ENCODE measurements at regions not wholly inside any gene's neighbourhood (a gene's known extent, or its start where the extent isn't known, plus 50 kb on each side); places are given as distances from the start of the nearest gene placed in this dataset.

DNA sequence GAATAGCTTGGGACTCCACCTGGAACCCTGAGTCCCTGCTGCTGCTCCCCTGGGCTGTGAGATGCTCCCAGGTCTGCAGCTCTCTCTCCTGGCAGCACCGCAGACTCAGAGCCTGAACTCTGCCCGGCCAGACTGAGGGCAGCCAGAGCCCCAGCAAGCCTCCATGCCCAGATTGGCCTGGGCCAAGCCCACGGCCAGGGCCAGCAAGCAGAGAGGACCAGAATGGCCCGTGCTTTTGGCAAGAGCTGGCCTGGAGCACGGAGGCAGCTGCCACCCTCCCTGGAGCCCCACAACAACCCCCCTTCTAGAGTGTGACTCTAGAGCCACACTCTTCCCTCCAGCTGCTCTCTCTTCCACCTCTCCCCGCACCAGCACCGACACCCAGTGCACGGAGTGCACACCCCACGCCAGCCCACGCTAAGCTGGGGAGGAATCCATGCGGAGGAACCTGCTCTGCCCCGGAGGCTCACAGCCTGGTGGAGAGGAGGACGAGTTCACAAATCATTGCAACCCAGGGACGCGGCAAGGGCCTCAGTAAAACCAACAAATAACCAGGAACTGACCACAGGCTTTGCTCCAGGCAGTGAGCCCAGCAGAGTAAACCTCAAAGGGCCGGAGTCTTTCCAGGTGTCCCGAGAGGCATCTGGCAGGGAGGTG is 110.3 kb downstream of the HMX1 start:
- ATAC-seq, result no peak
- TF ChIP-seq ZFP30 (CRISPR knock-in tag; IDR thresholded peaks at IDR 0.05), result no peak
- TF ChIP-seq ARNTL (CRISPR knock-in tag; IDR thresholded peaks at IDR 0.05; ENCODE audit: borderline replicate concordance, low read depth), result no peak
- no peak for TF ChIP-seq ZNF70 (CRISPR knock-in tag; IDR thresholded peaks at IDR 0.05)
- no peak for TF ChIP-seq PPARA (CRISPR knock-in tag; IDR thresholded peaks at IDR 0.05; ENCODE audit: borderline replicate concordance)
- TF ChIP-seq TOX (CRISPR knock-in tag; IDR thresholded peaks at IDR 0.05; ENCODE audit: borderline replicate concordance), result no peak
- TF ChIP-seq, protein P1, sequence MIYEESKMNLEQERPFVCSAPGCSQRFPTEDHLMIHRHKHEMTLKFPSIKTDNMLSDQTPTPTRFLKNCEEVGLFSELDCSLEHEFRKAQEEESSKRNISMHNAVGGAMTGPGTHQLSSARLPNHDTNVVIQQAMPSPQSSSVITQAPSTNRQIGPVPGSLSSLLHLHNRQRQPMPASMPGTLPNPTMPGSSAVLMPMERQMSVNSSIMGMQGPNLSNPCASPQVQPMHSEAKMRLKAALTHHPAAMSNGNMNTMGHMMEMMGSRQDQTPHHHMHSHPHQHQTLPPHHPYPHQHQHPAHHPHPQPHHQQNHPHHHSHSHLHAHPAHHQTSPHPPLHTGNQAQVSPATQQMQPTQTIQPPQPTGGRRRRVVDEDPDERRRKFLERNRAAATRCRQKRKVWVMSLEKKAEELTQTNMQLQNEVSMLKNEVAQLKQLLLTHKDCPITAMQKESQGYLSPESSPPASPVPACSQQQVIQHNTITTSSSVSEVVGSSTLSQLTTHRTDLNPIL (CRISPR knock-in tag; IDR thresholded peaks at IDR 0.05; ENCODE audit: low read depth), result no peak
- TF ChIP-seq BACH2 (CRISPR knock-in tag; IDR thresholded peaks at IDR 0.05; ENCODE audit: borderline replicate concordance), result no peak
- no peak for TF ChIP-seq OSR1 (CRISPR knock-in tag; IDR thresholded peaks at IDR 0.05)
- no peak for TF ChIP-seq CSDC2 (CRISPR knock-in tag; IDR thresholded peaks at IDR 0.05)
- TF ChIP-seq TCF4 (CRISPR knock-in tag; IDR thresholded peaks at IDR 0.05; ENCODE audit: borderline replicate concordance), result no peak
- TF ChIP-seq, protein P2, sequence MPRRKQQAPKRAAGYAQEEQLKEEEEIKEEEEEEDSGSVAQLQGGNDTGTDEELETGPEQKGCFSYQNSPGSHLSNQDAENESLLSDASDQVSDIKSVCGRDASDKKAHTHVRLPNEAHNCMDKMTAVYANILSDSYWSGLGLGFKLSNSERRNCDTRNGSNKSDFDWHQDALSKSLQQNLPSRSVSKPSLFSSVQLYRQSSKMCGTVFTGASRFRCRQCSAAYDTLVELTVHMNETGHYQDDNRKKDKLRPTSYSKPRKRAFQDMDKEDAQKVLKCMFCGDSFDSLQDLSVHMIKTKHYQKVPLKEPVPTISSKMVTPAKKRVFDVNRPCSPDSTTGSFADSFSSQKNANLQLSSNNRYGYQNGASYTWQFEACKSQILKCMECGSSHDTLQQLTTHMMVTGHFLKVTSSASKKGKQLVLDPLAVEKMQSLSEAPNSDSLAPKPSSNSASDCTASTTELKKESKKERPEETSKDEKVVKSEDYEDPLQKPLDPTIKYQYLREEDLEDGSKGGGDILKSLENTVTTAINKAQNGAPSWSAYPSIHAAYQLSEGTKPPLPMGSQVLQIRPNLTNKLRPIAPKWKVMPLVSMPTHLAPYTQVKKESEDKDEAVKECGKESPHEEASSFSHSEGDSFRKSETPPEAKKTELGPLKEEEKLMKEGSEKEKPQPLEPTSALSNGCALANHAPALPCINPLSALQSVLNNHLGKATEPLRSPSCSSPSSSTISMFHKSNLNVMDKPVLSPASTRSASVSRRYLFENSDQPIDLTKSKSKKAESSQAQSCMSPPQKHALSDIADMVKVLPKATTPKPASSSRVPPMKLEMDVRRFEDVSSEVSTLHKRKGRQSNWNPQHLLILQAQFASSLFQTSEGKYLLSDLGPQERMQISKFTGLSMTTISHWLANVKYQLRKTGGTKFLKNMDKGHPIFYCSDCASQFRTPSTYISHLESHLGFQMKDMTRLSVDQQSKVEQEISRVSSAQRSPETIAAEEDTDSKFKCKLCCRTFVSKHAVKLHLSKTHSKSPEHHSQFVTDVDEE (CRISPR knock-in tag; IDR thresholded peaks at IDR 0.05), result no peak
- TF ChIP-seq ESRRG (CRISPR knock-in tag; IDR thresholded peaks at IDR 0.05), result no peak

DNA sequence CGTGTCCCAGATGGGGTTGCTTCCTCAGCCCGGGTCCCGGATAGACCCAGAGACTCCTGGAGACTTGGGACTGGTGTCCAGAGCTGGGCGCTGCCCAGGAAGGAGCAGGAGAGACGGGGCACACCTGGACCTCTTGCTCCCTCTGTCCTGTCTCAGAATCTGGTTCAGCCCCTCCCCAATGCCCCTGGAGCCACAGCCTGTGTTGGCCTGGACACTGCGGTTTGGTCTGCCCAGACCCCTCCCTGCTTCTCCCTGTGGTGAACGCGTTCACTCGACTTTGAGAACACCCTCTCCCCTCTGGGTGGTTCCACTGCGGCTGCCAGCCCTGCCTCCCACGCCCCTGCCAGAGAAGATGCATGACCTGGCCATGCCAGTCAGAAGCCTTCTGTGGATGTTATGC is 111.1 kb downstream of the HMX1 start:
- ATAC-seq, result no peak
- TF ChIP-seq SNAI2 (CRISPR knock-in tag; IDR thresholded peaks at IDR 0.05) (no peak), OSR1 (CRISPR knock-in tag; IDR thresholded peaks at IDR 0.05) (no peak), TOX (CRISPR knock-in tag; IDR thresholded peaks at IDR 0.05; ENCODE audit: borderline replicate concordance) (no peak), ZC3H10 (CRISPR knock-in tag; IDR thresholded peaks at IDR 0.05) (no peak), PPARA (CRISPR knock-in tag; IDR thresholded peaks at IDR 0.05; ENCODE audit: borderline replicate concordance) (no peak), ZFP30 (CRISPR knock-in tag; IDR thresholded peaks at IDR 0.05) (no peak), CSDC2 (CRISPR knock-in tag; IDR thresholded peaks at IDR 0.05) (no peak), ESRRG (CRISPR knock-in tag; IDR thresholded peaks at IDR 0.05) (no peak), ZNF70 (CRISPR knock-in tag; IDR thresholded peaks at IDR 0.05) (no peak), TCF4 (CRISPR knock-in tag; IDR thresholded peaks at IDR 0.05; ENCODE audit: borderline replicate concordance) (no peak), ZFP3 (CRISPR knock-in tag; IDR thresholded peaks at IDR 0.05) (no peak), GLIS3 (CRISPR knock-in tag; IDR thresholded peaks at IDR 0.05) (no peak), ZNF8 (CRISPR knock-in tag; IDR thresholded peaks at IDR 0.05) (no peak), ISL1 (CRISPR knock-in tag; IDR thresholded peaks at IDR 0.05) (no peak), ARNTL (CRISPR knock-in tag; IDR thresholded peaks at IDR 0.05; ENCODE audit: borderline replicate concordance, low read depth) (no peak)
- TF ChIP-seq, protein P3, sequence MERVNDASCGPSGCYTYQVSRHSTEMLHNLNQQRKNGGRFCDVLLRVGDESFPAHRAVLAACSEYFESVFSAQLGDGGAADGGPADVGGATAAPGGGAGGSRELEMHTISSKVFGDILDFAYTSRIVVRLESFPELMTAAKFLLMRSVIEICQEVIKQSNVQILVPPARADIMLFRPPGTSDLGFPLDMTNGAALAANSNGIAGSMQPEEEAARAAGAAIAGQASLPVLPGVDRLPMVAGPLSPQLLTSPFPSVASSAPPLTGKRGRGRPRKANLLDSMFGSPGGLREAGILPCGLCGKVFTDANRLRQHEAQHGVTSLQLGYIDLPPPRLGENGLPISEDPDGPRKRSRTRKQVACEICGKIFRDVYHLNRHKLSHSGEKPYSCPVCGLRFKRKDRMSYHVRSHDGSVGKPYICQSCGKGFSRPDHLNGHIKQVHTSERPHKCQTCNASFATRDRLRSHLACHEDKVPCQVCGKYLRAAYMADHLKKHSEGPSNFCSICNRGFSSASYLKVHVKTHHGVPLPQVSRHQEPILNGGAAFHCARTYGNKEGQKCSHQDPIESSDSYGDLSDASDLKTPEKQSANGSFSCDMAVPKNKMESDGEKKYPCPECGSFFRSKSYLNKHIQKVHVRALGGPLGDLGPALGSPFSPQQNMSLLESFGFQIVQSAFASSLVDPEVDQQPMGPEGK (CRISPR knock-in tag; IDR thresholded peaks at IDR 0.05; ENCODE audit: borderline replicate concordance), result no peak
- TF ChIP-seq, protein P4, sequence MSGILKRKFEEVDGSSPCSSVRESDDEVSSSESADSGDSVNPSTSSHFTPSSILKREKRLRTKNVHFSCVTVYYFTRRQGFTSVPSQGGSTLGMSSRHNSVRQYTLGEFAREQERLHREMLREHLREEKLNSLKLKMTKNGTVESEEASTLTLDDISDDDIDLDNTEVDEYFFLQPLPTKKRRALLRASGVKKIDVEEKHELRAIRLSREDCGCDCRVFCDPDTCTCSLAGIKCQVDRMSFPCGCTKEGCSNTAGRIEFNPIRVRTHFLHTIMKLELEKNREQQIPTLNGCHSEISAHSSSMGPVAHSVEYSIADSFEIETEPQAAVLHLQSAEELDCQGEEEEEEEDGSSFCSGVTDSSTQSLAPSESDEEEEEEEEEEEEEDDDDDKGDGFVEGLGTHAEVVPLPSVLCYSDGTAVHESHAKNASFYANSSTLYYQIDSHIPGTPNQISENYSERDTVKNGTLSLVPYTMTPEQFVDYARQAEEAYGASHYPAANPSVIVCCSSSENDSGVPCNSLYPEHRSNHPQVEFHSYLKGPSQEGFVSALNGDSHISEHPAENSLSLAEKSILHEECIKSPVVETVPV (CRISPR knock-in tag; IDR thresholded peaks at IDR 0.05), result no peak
- TF ChIP-seq, protein P2 (CRISPR knock-in tag; IDR thresholded peaks at IDR 0.05), result no peak
- TF ChIP-seq, protein P1 (CRISPR knock-in tag; IDR thresholded peaks at IDR 0.05; ENCODE audit: low read depth), result no peak
- TF ChIP-seq, protein P5, sequence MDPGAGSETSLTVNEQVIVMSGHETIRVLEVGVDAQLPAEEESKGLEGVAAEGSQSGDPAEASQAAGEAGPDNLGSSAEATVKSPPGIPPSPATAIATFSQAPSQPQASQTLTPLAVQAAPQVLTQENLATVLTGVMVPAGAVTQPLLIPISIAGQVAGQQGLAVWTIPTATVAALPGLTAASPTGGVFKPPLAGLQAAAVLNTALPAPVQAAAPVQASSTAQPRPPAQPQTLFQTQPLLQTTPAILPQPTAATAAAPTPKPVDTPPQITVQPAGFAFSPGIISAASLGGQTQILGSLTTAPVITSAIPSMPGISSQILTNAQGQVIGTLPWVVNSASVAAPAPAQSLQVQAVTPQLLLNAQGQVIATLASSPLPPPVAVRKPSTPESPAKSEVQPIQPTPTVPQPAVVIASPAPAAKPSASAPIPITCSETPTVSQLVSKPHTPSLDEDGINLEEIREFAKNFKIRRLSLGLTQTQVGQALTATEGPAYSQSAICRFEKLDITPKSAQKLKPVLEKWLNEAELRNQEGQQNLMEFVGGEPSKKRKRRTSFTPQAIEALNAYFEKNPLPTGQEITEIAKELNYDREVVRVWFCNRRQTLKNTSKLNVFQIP (CRISPR knock-in tag; IDR thresholded peaks at IDR 0.05; ENCODE audit: borderline replicate concordance, low read depth), result no peak
